ENCODE measurements at regions not wholly inside any gene's neighbourhood (a gene's known extent, or its start where the extent isn't known, plus 50 kb on each side); places are given as distances from the start of the nearest gene placed in this dataset.

- no peak for DNase-seq
These were observed 174.2 kb upstream of the IER5L start for GRCh38 chr9:129352146-129352865.

DNA sequence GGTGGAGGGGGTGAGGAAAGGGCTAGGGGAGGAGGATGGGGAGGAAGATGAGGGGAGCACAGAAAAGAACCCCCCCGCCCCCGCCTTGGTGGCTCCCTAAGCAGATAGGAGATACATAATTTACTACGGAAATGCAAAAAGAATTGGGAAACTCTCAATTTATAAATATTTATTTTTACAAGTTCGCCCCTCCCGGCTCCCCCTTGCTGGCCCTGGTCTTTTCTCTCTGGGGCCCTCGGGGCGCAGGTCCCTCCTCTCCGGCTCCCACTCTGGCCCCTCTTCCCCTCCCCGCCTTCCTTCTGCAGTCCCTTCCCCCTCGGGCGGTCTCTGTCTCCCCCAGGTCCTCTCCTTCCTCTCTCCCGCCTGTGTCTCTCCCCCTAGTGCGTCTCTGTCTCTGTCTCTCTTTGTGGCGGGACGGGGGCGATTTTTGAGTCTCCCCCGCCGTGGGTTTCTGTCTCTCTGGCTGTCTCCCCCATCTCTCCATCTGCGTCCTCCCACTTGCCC, 173.6 kb upstream of the IER5L start:
- DNase-seq: no peak

GRCh38 chr9:129351058-129351641, 173.1 kb upstream of the IER5L start:
- DNase-seq: no peak

DNA sequence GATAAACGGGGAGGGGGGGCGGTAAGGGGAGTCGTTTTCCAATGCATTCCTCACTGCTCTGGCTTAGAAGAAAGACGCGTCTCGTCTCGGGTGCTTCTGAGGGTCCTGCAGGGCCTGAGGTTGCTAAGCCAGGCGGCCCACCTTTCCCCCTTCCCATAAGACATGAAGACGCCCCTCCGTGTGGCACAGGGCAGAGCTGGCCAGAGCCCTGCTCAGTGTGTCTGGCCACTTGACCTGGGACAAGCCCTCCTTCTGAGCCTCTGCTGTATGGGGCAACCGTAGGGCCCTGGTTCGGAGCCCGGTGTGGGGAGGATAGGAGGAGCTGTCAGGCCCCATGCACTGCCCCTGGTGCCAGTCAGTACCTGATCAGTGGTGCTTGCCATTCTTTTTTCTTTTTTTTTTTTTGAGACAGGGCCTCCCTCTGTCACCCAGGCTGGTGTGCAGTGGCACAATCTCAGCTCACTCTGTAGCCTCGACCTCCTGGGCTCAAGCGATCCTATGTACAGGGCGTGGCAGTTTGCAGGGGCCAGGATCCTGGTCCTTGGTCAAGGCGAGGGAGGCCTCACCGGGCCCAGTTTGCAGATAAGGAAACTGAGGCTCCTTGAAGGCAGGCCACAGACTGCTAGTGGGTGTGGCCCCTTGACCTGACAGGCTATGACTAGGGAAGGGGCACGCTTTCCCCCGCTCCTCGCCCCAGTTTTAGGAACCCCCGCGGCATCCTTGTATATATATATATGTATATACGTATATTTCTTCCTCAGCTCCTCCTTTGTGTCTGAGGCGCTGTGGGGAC, 172.3 kb upstream of the IER5L start:
- no peak for DNase-seq

DNA sequence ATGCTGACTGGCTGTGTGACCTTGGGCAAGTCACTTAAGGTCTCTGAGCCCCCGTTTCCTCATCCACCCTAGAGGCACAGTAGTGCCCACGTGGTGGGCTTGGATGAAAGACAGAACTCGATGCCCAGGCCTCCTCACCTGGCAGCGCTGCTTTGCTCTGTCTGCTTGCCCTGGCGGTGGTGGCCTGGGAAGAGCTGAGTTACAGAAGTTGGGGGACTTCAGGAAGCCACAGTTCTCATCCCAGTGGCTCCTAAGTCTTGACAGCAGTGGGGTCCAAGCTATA, 171.5 kb upstream of the IER5L start:
- DNase-seq: no peak

- no peak for DNase-seq
These were observed 171.0 kb upstream of the IER5L start for GRCh38 chr9:129348890-129349664.

DNA sequence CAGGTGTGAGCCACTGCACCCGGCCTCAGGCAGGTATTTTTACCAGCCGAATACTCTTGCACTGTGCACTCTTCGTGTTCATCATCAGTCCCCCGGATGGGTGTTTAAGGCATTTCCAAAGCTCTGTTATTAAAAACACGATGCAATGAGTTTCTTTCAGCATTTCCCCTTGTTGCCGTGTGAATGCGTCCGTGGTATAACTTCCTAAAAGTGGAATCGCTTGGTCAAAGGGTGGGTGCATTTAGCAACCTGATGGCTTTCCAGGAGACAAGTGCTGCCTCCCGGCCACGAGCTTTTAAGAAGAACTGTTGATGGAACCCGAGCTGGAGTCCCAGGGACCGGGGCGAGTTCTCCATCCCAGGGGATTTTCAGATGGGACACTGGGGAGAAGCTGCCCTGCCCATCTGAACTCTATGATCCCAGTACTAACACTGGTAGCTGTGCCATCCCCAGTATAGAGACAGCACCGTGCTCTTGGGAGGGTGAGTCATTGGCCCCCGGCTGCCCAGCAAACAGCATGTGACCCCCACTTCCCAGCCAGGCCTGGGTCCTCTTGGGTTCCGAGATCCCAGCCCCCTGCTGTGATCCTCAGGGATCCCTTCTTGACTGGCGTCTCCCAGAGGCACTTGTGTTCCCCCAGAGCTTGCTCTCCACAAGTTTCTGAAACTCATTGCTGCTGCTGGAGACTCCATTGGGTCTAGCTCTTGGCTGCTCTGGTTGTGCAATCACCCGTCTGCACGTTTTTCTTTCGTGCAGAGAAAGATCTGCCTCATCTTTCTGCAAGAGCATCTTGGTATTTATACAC, 169.5 kb upstream of the IER5L start:
- DNase-seq: no peak

- no peak for DNase-seq
These were observed 168.0 kb upstream of the IER5L start for GRCh38 chr9:129346046-129346445.

DNA sequence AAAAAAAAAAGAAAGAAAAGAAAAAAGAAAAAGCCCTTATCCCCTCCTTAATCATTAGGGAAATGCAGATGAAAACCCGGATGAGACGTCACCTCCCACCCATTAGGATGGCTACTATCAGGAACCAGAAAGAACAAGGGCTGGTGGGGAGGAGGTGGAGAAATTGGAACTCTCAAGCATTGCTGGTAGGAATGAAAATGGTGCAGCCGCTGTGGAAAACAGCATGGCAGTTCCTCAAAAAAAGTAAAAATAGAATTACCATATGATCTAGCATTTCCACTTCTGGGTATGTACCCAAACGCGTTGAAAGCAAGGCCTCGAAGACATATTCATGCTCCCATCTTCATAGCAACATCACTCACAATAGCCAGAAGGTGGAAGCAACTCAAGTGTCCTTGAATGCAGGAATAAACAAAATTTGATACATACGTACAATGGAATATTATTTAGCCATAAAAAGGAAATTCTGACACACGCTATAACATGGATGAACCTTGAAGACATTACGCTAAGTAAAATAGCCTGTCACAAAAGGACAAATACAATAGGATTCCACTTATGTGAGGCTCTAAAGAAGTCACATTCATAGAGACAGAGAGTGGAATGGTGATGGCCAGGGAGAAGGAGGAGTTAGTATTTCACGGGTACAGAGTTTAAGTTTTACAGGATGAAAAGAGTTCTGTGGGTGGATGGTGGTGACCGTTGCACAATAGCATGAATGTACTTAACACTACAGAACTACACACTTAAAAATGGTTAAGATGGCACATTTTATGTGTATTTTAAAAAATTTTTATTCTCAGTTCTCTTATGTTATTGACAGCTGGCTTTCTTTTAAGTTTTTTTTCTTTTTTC, 166.8 kb upstream of the IER5L start:
- no peak for DNase-seq

GRCh38 chr9:129343424-129344375, 165.6 kb upstream of the IER5L start:
- no peak for DNase-seq

GRCh38 chr9:129342591-129343423, 164.7 kb upstream of the IER5L start:
- DNase-seq: no peak

GRCh38 chr9:129341987-129342348, 163.9 kb upstream of the IER5L start:
- DNase-seq: no peak

DNA sequence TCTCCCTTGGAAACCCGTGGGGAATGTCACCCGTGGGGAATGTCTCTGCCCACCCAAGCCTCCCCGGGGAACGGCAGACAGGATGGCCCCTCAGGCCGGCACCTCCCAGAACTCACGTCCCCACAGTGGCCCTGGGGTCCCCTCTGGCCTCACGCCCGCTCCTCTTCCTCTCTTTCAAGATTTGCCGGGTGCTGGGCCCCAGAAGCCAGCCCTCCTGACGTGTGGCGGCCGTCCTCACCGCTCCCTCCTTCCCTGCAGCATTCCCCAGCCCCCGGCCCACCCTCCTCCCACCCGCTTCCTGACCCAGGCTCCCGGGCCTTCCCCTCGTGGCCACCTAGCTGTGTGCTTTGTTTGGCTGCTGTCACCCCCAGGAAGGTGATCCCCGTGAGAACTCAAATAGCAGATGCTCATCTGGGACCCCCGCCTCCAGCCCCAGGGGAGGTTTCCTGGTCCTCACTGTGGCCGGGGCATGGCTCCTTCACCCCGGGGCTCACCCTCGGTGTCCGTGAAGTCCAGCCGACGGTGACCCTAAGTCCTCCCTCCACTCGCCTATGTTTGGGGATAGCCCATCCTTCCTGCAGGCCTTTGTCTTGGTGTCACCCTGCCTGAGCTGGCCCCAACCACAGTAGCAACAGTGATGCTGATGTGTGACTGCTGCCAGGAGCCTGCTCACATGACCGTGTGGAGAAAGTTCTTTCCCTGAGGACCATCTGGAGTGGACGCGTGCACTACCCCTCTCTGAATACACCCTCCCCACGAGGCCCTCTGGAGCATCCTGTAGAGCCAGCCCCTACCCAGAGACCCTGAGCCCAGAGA, 163.3 kb upstream of the IER5L start:
- no peak for DNase-seq

GRCh38 chr9:129340427-129341170, 162.5 kb upstream of the IER5L start:
- DNase-seq: no peak

GRCh38 chr9:129339539-129340157, 161.6 kb upstream of the IER5L start:
- no peak for DNase-seq

GRCh38 chr9:129338724-129339430, 160.8 kb upstream of the IER5L start:
- no peak for DNase-seq

Measured in SHP77 (cell line).